ENCODE measurements at regions not wholly inside any gene's neighbourhood (a gene's known extent, or its start where the extent isn't known, plus 50 kb on each side); places are given as distances from the start of the nearest gene placed in this dataset.

DNA sequence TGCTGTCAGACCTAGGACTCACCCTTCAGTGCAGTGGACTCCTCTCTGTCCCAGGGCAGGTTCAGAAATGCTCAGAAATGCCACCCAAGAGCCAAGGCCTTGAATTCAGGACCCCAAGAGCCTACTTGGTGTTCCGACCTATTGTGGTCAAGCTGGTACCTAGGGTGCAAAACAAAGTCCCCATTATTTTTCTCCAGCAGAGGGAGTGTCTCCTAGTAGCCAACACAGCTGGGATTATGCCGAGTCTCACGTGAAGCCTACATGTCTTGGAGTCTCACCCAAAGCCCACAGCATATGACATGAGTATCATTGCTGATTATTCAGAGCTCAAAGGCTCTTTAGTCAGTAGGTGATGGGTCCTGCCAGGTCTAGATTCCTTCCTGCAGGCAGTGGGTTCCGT lies 671.1 kb upstream of the SPRY2 start:
- no peak for TF ChIP-seq TAF1 (IDR thresholded peaks at IDR 0.05; ENCODE audit: low read depth)
- TF ChIP-seq, protein P1, sequence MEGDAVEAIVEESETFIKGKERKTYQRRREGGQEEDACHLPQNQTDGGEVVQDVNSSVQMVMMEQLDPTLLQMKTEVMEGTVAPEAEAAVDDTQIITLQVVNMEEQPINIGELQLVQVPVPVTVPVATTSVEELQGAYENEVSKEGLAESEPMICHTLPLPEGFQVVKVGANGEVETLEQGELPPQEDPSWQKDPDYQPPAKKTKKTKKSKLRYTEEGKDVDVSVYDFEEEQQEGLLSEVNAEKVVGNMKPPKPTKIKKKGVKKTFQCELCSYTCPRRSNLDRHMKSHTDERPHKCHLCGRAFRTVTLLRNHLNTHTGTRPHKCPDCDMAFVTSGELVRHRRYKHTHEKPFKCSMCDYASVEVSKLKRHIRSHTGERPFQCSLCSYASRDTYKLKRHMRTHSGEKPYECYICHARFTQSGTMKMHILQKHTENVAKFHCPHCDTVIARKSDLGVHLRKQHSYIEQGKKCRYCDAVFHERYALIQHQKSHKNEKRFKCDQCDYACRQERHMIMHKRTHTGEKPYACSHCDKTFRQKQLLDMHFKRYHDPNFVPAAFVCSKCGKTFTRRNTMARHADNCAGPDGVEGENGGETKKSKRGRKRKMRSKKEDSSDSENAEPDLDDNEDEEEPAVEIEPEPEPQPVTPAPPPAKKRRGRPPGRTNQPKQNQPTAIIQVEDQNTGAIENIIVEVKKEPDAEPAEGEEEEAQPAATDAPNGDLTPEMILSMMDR (IDR thresholded peaks at IDR 0.05; ENCODE audit: poor library complexity, severe bottlenecking) = no peak
- no peak for TF ChIP-seq EZH2 (IDR thresholded peaks at IDR 0.05; ENCODE audit: borderline replicate concordance, insufficient read depth, low read length, poor library complexity, severe bottlenecking)
- no peak for TF ChIP-seq RAD21 (conservative IDR thresholded peaks at IDR 0.05)
- no peak for TF ChIP-seq EP300 (conservative IDR thresholded peaks at IDR 0.05; ENCODE audit: poor library complexity, severe bottlenecking)
